ENCODE measurements at regions not wholly inside any gene's neighbourhood (a gene's known extent, or its start where the extent isn't known, plus 50 kb on each side); places are given as distances from the start of the nearest gene placed in this dataset.

- no peak for TF ChIP-seq CTCF (IDR thresholded peaks at IDR 0.05; ENCODE audit: low read depth, low read length)
- no peak overlapping the region for H3K4me3 ChIP-seq (ENCODE audit: low read depth, low read length)
Measured at GRCh38 chr12:19010726-19011125, 118.8 kb upstream of the PLEKHA5 start.

GRCh38 chr12:19012965-19013364, 116.6 kb upstream of the PLEKHA5 start:
- H3K4me3 ChIP-seq (ENCODE audit: low read depth, low read length) = no peak overlapping the region
- TF ChIP-seq CTCF (IDR thresholded peaks at IDR 0.05; ENCODE audit: low read depth, low read length) = no peak

- no peak overlapping the region for H3K4me3 ChIP-seq (ENCODE audit: low read depth, low read length)
- no peak for TF ChIP-seq CTCF (IDR thresholded peaks at IDR 0.05; ENCODE audit: low read depth, low read length)
Measured at GRCh38 chr12:19014240-19014639, 115.3 kb upstream of the PLEKHA5 start.

GRCh38 chr12:19015285-19015684, 114.2 kb upstream of the PLEKHA5 start:
- H3K4me3 ChIP-seq (ENCODE audit: low read depth, low read length) = no peak overlapping the region
- no peak for TF ChIP-seq CTCF (IDR thresholded peaks at IDR 0.05; ENCODE audit: low read depth, low read length)

- TF ChIP-seq CTCF (IDR thresholded peaks at IDR 0.05; ENCODE audit: low read depth, low read length) = no peak
Measured at GRCh38 chr12:19018302-19018970, 111.1 kb upstream of the PLEKHA5 start.

GRCh38 chr12:19021240-19021639, 108.3 kb upstream of the PLEKHA5 start:
- no peak for TF ChIP-seq CTCF (IDR thresholded peaks at IDR 0.05; ENCODE audit: low read depth, low read length)
- no peak overlapping the region for H3K4me3 ChIP-seq (ENCODE audit: low read depth, low read length)

More at GRCh38 chr12:19018302-19018970, 111.1 kb upstream of the PLEKHA5 start:
- H3K4me3 ChIP-seq (ENCODE audit: low read depth, low read length) = no peak overlapping the region

- no peak for TF ChIP-seq CTCF (IDR thresholded peaks at IDR 0.05; ENCODE audit: low read depth, low read length)
- no peak overlapping the region for H3K4me3 ChIP-seq (ENCODE audit: low read depth, low read length)
Measured at GRCh38 chr12:19021646-19022045, 107.9 kb upstream of the PLEKHA5 start.

All from WI38 (cell line).